PFSK-1 (cell line): ENCODE measurements at regions not wholly inside any gene's neighbourhood (a gene's known extent, or its start where the extent isn't known, plus 50 kb on each side); places are given as distances from the start of the nearest gene placed in this dataset.

Source experiments
- FOXP2 ChIP-seq: optimal IDR thresholded peaks from 2 replicates; pipeline ENCODE3; 2011; ENCODE audit warnings: borderline replicate concordance, control low read depth, inconsistent platforms; ENCODE audit not compliant: insufficient read depth; ENCODE audit errors: extremely low read length, extremely low read depth
- POLR2AphosphoS5 ChIP-seq: IDR thresholded peaks from 2 replicates; pipeline ENCODE4 v1.6.1; 2012; ENCODE audit warnings: low read depth, mild to moderate bottlenecking, control low read depth, low read length, moderate library complexity
- SIN3A ChIP-seq: IDR thresholded peaks from 2 replicates; pipeline ENCODE4 v1.6.1; 2012; ENCODE audit warnings: mild to moderate bottlenecking, low read length, moderate library complexity, borderline replicate concordance; ENCODE audit not compliant: insufficient read depth
- TAF1 ChIP-seq: IDR thresholded peaks from 2 replicates; pipeline ENCODE4 v1.6.1; 2012; ENCODE audit warnings: low read length, control low read depth, borderline replicate concordance; ENCODE audit not compliant: insufficient read depth
- TF ChIP-seq, protein P1 (sequence below), 2 experiments: IDR thresholded peaks; 2 replicates each; pipeline versions ENCODE4 v1.6.1 to v1.8.0; 2011 to 2012; ENCODE audit warnings: low read depth in 2 of 2, low read length in 2 of 2, control low read depth in 1 of 2, inconsistent platforms in 1 of 2, mild to moderate bottlenecking in 1 of 2, moderate library complexity in 1 of 2; ENCODE audit not compliant: insufficient read depth in 1 of 2

DNA sequence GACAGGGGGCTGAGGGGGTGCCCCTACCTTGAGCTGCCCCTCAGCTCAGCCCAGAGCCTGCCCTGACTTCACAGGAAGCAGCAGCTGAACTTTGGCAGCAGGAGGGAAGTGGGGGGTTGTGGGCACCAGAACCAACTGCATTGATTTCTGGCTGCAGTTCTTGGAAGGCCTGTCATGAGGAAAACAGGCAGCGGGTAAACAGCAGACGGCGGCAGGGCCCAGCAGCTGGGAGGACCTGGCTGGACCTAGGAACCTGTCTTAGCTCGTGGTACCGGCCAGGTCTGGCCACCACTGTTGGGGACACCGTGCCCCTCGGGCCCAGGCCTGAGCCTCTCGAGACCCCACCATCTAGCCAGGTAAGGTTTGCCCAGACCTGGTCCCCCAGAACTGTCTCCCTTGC, 154.2 kb upstream of the MYL2 start:
- no peak for TF ChIP-seq POLR2AphosphoS5
- TF ChIP-seq, protein P1, sequence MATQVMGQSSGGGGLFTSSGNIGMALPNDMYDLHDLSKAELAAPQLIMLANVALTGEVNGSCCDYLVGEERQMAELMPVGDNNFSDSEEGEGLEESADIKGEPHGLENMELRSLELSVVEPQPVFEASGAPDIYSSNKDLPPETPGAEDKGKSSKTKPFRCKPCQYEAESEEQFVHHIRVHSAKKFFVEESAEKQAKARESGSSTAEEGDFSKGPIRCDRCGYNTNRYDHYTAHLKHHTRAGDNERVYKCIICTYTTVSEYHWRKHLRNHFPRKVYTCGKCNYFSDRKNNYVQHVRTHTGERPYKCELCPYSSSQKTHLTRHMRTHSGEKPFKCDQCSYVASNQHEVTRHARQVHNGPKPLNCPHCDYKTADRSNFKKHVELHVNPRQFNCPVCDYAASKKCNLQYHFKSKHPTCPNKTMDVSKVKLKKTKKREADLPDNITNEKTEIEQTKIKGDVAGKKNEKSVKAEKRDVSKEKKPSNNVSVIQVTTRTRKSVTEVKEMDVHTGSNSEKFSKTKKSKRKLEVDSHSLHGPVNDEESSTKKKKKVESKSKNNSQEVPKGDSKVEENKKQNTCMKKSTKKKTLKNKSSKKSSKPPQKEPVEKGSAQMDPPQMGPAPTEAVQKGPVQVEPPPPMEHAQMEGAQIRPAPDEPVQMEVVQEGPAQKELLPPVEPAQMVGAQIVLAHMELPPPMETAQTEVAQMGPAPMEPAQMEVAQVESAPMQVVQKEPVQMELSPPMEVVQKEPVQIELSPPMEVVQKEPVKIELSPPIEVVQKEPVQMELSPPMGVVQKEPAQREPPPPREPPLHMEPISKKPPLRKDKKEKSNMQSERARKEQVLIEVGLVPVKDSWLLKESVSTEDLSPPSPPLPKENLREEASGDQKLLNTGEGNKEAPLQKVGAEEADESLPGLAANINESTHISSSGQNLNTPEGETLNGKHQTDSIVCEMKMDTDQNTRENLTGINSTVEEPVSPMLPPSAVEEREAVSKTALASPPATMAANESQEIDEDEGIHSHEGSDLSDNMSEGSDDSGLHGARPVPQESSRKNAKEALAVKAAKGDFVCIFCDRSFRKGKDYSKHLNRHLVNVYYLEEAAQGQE (IDR thresholded peaks at IDR 0.05; ENCODE audit: insufficient read depth in 1 of 2, low read depth in 2 of 2, low read length in 2 of 2) = no peak
- TF ChIP-seq TAF1 = no peak
- no peak for TF ChIP-seq SIN3A
- TF ChIP-seq FOXP2 = no peak

- TF ChIP-seq, protein P1 (IDR thresholded peaks at IDR 0.05; ENCODE audit: insufficient read depth in 1 of 2, low read depth in 2 of 2, low read length in 2 of 2) = no peak
- TF ChIP-seq TAF1 = no peak
- no peak for TF ChIP-seq FOXP2
- no peak for TF ChIP-seq SIN3A
- TF ChIP-seq POLR2AphosphoS5 = no peak
These were observed 153.0 kb upstream of the MYL2 start for GRCh38 chr12:111073370-111073769.

DNA sequence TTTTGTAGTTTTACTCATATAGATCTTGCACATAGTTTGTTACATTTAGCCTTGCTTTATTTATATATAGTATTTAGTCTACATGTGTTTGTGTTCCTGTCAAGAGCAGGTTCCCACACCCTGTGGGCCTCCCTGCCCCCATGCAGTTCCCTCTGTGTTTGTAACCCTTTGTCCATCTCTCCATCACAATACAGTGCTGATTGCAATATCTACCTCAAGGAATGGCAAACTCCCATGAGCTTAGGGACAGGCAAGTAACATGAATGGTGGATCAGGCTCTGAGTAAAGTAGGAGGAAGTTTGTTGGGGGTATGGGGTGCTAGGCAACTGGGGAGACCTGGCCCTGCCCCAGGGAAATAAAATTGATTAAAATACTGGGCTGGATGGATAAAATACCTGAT, 151.9 kb upstream of the MYL2 start:
- TF ChIP-seq SIN3A (no peak), FOXP2 (no peak), POLR2AphosphoS5 (no peak), TAF1 (no peak)
- TF ChIP-seq, protein P1 (IDR thresholded peaks at IDR 0.05; ENCODE audit: insufficient read depth in 1 of 2, low read depth in 2 of 2, low read length in 2 of 2) = no peak

GRCh38 chr12:111069886-111070285, 149.5 kb upstream of the MYL2 start:
- TF ChIP-seq TAF1 (no peak), SIN3A (no peak), FOXP2 (no peak), POLR2AphosphoS5 (no peak)
- TF ChIP-seq, protein P1 (IDR thresholded peaks at IDR 0.05; ENCODE audit: insufficient read depth in 1 of 2, low read depth in 2 of 2, low read length in 2 of 2) = no peak

GRCh38 chr12:111068290-111068689, 147.9 kb upstream of the MYL2 start:
- no peak for TF ChIP-seq POLR2AphosphoS5
- TF ChIP-seq SIN3A = no peak
- TF ChIP-seq, protein P1 (IDR thresholded peaks at IDR 0.05; ENCODE audit: insufficient read depth in 1 of 2, low read depth in 2 of 2, low read length in 2 of 2) = no peak
- no peak for TF ChIP-seq TAF1
- no peak for TF ChIP-seq FOXP2
